Lung (tissue), 11 donors: ENCODE measurements at regions not wholly inside any gene's neighbourhood (a gene's known extent, or its start where the extent isn't known, plus 50 kb on each side); places are given as distances from the start of the nearest gene placed in this dataset.

Source experiments
- ATAC-seq: fragments of 200-7000 bp; cut with Tn5 transposase; one replicate; pipeline ENCODE4 v1.9.1; 2020; ENCODE audit warnings: moderate number of reproducible peaks; ENCODE audit not compliant: insufficient read depth, low FRiP score
- DNase-seq, 3 donors: peaks; one replicate each; pipeline ENCODE4 v3.0.0-alpha.2; 2013 to 2017
- H3K27ac ChIP-seq, 2 donors: one replicate each; pipeline ENCODE4 v1.5.1; 2013; ENCODE audit warnings: mild to moderate bottlenecking in 2 of 2, moderate library complexity in 2 of 2, control low read depth in 1 of 2, inconsistent platforms in 1 of 2, low read depth in 1 of 2, low read length in 1 of 2
- H3K27me3 ChIP-seq, 3 donors: one replicate each; pipeline ENCODE4 v1.5.1; 2013; ENCODE audit warnings: low read length in 2 of 3; ENCODE audit not compliant: control insufficient read depth in 3 of 3, insufficient read depth in 3 of 3
- H3K36me3 ChIP-seq, 4 donors: one replicate each; pipeline ENCODE4 v1.5.1; 2013; ENCODE audit warnings: low read length in 4 of 4, mild to moderate bottlenecking in 1 of 4, moderate library complexity in 1 of 4; ENCODE audit not compliant: control insufficient read depth in 4 of 4, insufficient read depth in 4 of 4
- H3K4me1 ChIP-seq, 5 donors: one replicate each; pipeline ENCODE4 v1.5.1; 2013; ENCODE audit warnings: low read length in 5 of 5, mild to moderate bottlenecking in 2 of 5, moderate library complexity in 1 of 5; ENCODE audit not compliant: control insufficient read depth in 5 of 5, insufficient read depth in 5 of 5
- H3K4me3 ChIP-seq: one replicate; pipeline ENCODE4 v1.5.1; 2013; ENCODE audit warnings: mild to moderate bottlenecking, control low read depth, moderate library complexity
- H3K9ac ChIP-seq, 2 donors: one replicate each; pipeline ENCODE4 v1.5.1; 2013; ENCODE audit warnings: low read length in 2 of 2, control low read depth in 1 of 2; ENCODE audit not compliant: insufficient read depth in 1 of 2
- H3K9me3 ChIP-seq, 4 donors: one replicate each; pipeline ENCODE4 v1.5.1; 2013; ENCODE audit warnings: low read length in 3 of 4, mild to moderate bottlenecking in 1 of 4, moderate library complexity in 1 of 4; ENCODE audit not compliant: control insufficient read depth in 4 of 4, insufficient read depth in 3 of 4
- CTCF ChIP-seq: IDR thresholded peaks from 2 replicates; pipeline ENCODE4 v1.5.1; 2012; ENCODE audit warnings: mild to moderate bottlenecking; ENCODE audit errors: control extremely low read depth, extremely low read depth
- WGBS, 2 donors: extraction: QIAGEN DNeasy Blood & Tissue Kit; methylation state at CpG; one replicate each; pipeline ENCODE4 v1.1.7; 2013; 5-methylcytosine and 5-hydroxymethylcytosine counted together
- donor health status: control.
- donor health status: control.
- donor health status: Bipolar disorder and iron deficiency.
- donor health status: healthy.
- donor health status: DM: yes; HTN: yes; CAD: no.

GRCh38 chr4:10381146-10381545 lies 76.1 kb downstream of the ZNF518B start:
- Histone ChIP-seq H3K9me3 (peaks cover 0 to 3% (median 0%) of the 10 kb centered on the region in 4 donors), H3K36me3 (no peaks in the 10 kb centered on the region), H3K27me3 (no peaks in the 10 kb centered on the region), H3K9ac (no peak overlapping the region), H3K27ac (no peak overlapping the region), H3K4me1 (peaks cover 0 to 3% (median 0%) of the 10 kb centered on the region in 5 donors), H3K4me3 (no peak overlapping the region)
- ATAC-seq (no peak), DNase-seq (no peak)
- no peak for TF ChIP-seq CTCF
- WGBS, 2 donors = 74 to 78% methylated on average over 4 of the region's 4 CpGs

GRCh38 chr4:10380735-10381134 lies 76.5 kb downstream of the ZNF518B start:
- peaks cover 0 to 2% (median 0%) of the 10 kb centered on the region in 4 donors for H3K9me3 ChIP-seq
- H3K4me3 ChIP-seq = no peak overlapping the region
- H3K9ac ChIP-seq = no peak overlapping the region
- DNase-seq = no peak
- H3K36me3 ChIP-seq = no peaks in the 10 kb centered on the region
- H3K4me1 ChIP-seq = peaks cover 0 to 2% (median 0%) of the 10 kb centered on the region in 5 donors
- no peak for TF ChIP-seq CTCF
- no peak overlapping the region for H3K27ac ChIP-seq
- no peak for ATAC-seq
- 0% methylated on average over 1 of the region's 1 CpG for WGBS, 2 donors
- H3K27me3 ChIP-seq = no peaks in the 10 kb centered on the region

GRCh38 chr4:10371869-10372471 lies 85.3 kb downstream of the ZNF518B start:
- no peak overlapping the region for H3K9ac ChIP-seq
- ATAC-seq = no peak
- TF ChIP-seq CTCF = no peak
- no peaks in the 10 kb centered on the region for H3K27me3 ChIP-seq
- H3K36me3 ChIP-seq = no peaks in the 10 kb centered on the region
- H3K27ac ChIP-seq = no peak overlapping the region
- DNase-seq = no peak
- H3K9me3 ChIP-seq = peaks cover 0 to 3% (median 0%) of the 10 kb centered on the region in 4 donors
- no peaks in the 10 kb centered on the region for H3K4me1 ChIP-seq
- WGBS, 2 donors = 75 to 81% methylated on average over 4 of the region's 4 CpGs
- no peak overlapping the region for H3K4me3 ChIP-seq

GRCh38 chr4:10371121-10371520 lies 86.1 kb downstream of the ZNF518B start:
- Histone ChIP-seq H3K4me3 (no peak overlapping the region), H3K27ac (no peak overlapping the region), H3K4me1 (no peaks in the 10 kb centered on the region), H3K9ac (no peak overlapping the region), H3K9me3 (peaks cover 0 to 3% (median 0%) of the 10 kb centered on the region in 4 donors), H3K27me3 (no peaks in the 10 kb centered on the region), H3K36me3 (no peaks in the 10 kb centered on the region)
- no peak for TF ChIP-seq CTCF
- 84% methylated on average over 5 of the region's 5 CpGs for WGBS, 2 donors
- ATAC-seq (no peak), DNase-seq (no peak)
